ENCODE measurements at regions not wholly inside any gene's neighbourhood (a gene's known extent, or its start where the extent isn't known, plus 50 kb on each side); places are given as distances from the start of the nearest gene placed in this dataset.

GRCh38 chr5:4137781-4138180 lies 542.1 kb downstream of the IRX1 start:
- TF ChIP-seq, protein P1, sequence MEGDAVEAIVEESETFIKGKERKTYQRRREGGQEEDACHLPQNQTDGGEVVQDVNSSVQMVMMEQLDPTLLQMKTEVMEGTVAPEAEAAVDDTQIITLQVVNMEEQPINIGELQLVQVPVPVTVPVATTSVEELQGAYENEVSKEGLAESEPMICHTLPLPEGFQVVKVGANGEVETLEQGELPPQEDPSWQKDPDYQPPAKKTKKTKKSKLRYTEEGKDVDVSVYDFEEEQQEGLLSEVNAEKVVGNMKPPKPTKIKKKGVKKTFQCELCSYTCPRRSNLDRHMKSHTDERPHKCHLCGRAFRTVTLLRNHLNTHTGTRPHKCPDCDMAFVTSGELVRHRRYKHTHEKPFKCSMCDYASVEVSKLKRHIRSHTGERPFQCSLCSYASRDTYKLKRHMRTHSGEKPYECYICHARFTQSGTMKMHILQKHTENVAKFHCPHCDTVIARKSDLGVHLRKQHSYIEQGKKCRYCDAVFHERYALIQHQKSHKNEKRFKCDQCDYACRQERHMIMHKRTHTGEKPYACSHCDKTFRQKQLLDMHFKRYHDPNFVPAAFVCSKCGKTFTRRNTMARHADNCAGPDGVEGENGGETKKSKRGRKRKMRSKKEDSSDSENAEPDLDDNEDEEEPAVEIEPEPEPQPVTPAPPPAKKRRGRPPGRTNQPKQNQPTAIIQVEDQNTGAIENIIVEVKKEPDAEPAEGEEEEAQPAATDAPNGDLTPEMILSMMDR (IDR thresholded peaks at IDR 0.05; ENCODE audit: insufficient read depth, low read length, missing control alignments): no peak
- ChIA-PET POLR2A (no interaction called here), CTCF (no interaction called here)
- no peak overlapping the region for H3K4me3 ChIP-seq (ENCODE audit: low read depth, low read length)
- no peak for DNase-seq (ENCODE audit: low read depth, low spot score)

GRCh38 chr5:4142842-4143241 lies 547.2 kb downstream of the IRX1 start:
- DNase-seq (ENCODE audit: low read depth, low spot score): no peak
- ChIA-PET CTCF (no interaction called here), POLR2A (no interaction called here)
- TF ChIP-seq, protein P1 (IDR thresholded peaks at IDR 0.05; ENCODE audit: insufficient read depth, low read length, missing control alignments): no peak
- H3K4me3 ChIP-seq (ENCODE audit: low read depth, low read length): no peak overlapping the region

DNA sequence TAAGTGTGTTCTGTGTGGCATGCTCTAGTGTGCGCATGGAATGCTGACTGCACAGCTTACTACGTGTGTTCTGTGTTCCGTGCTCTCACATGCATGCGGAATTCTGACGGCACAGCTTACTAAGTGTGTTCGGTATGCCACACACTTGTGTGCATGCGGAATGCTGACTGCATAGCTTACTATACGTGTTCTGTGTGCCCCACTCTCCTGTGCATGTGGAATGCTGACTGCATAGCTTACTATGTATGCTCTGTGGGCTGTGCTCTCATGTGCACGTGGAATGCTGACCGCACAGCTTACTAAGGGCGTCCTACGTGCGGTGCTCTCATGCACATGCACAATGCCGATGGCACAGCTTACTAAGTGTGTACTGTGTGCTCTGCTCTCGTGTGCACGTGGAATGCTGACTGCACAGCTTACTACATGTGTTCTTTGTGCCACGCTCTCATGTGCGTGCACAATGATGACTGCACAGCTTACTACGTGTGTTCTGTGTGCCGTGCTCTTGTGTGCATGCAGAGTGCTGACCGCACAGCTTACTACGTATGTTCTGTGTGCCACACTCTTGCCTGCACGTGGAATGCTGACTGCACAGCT lies 548.9 kb downstream of the IRX1 start:
- TF ChIP-seq, protein P1 (IDR thresholded peaks at IDR 0.05; ENCODE audit: insufficient read depth, low read length, missing control alignments): no peak
- no peak overlapping the region for H3K4me3 ChIP-seq (ENCODE audit: low read depth, low read length)
- POLR2A ChIA-PET: no interaction called here
- no peak for DNase-seq (ENCODE audit: low read depth, low spot score)
- CTCF ChIA-PET: no interaction called here

GRCh38 chr5:4145511-4145910 lies 549.9 kb downstream of the IRX1 start:
- DNase-seq (ENCODE audit: low read depth, low spot score): no peak
- TF ChIP-seq, protein P1 (IDR thresholded peaks at IDR 0.05; ENCODE audit: insufficient read depth, low read length, missing control alignments): no peak
- POLR2A ChIA-PET: no interaction called here

DNA sequence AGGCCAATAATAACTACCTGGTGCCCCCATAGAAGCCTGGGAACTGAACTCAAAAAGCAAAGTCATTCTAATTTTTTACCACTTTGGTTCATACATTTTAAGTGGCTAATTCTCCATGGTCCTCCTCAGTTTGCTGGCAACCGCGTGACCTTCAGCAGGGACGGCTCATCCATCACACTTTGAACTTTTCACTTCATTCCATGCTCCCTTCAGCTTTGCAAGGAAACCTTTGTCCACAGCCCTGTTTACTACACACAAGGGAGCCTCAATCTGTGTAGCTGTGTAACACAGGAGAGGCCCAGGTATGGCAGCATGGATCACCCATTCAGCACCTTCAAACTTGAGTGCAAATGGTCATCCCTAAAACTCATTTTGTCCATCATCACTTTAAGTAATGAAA lies 552.4 kb downstream of the IRX1 start:
- DNase-seq (ENCODE audit: low read depth, low spot score): no peak
- ChIA-PET POLR2A (no interaction called here), CTCF (no interaction called here)

More at GRCh38 chr5:4145511-4145910, 549.9 kb downstream of the IRX1 start:
- H3K4me3 ChIP-seq (ENCODE audit: low read depth, low read length): no peak overlapping the region
- CTCF ChIA-PET: no interaction called here

GRCh38 chr5:4150067-4150466 lies 554.4 kb downstream of the IRX1 start:
- ChIA-PET POLR2A (no interaction called here), CTCF (no interaction called here)
- TF ChIP-seq, protein P1 (IDR thresholded peaks at IDR 0.05; ENCODE audit: insufficient read depth, low read length, missing control alignments): no peak
- DNase-seq (ENCODE audit: low read depth, low spot score): no peak
- H3K4me3 ChIP-seq (ENCODE audit: low read depth, low read length): no peak overlapping the region

More for the DNA sequence above, 552.4 kb downstream of the IRX1 start:
- TF ChIP-seq, protein P1 (IDR thresholded peaks at IDR 0.05; ENCODE audit: insufficient read depth, low read length, missing control alignments): no peak
- H3K4me3 ChIP-seq (ENCODE audit: low read depth, low read length): no peak overlapping the region
